SK-MEL-5 (cell line): ENCODE measurements at regions not wholly inside any gene's neighbourhood (a gene's known extent, or its start where the extent isn't known, plus 50 kb on each side); places are given as distances from the start of the nearest gene placed in this dataset.

Experiments
- DNase-seq: peaks from one replicate; pipeline ENCODE4 v3.0.0-alpha.2; 2016; ENCODE audit warnings: low read depth, low spot score
- in situ Hi-C: cut with HindIII; loops from 2 replicates; pipeline ENCODE4 v1.10.0; 2016; ENCODE audit warnings: low sequenced_read_pairs, high pct_unique_total_duplicates, low pct_unique_long_range_greater_than_20kb

DNA sequence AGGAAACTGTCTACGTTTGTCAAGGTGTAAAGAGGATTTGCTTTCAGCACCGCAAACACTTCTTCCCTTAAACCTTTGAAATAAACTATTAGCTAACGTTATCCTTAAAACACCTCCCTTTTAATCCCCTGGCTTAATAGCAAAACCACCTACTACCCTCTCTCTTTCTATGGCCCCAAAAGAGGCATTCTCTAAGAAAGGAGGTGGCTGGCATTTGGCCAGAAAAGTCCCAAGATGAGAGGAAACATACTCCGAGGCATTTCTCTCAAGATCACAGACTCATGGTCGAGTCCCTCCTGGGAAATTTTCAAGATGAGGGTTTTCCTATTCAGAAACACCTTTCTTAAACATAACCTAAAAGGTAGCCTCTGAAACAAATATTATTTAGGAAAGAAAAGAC, 60.6 kb upstream of the VCX3B start:
- DNase-seq = no peak
- in situ Hi-C loops = no loop called here

DNA sequence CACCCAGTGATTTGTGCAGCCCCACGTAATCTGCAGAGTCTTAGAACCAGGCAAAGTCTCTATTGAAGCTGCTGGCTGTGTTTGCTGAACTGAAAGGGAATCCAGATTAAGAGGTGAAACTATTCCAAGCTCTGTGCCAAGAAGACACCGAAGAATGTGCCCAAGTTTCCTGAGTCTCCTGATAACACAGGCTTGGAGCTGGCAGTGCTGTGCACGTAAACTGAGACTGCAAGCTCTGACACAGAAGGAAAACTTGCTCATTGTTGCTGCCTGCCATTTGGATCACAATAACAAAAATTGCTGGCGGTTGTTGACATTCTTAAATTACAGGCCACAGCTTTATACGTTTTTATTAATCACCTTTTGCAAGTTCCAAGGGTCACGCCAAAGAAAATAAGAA, 60.2 kb upstream of the VCX3B start:
- DNase-seq = no peak
- in situ Hi-C loops = no loop called here

DNA sequence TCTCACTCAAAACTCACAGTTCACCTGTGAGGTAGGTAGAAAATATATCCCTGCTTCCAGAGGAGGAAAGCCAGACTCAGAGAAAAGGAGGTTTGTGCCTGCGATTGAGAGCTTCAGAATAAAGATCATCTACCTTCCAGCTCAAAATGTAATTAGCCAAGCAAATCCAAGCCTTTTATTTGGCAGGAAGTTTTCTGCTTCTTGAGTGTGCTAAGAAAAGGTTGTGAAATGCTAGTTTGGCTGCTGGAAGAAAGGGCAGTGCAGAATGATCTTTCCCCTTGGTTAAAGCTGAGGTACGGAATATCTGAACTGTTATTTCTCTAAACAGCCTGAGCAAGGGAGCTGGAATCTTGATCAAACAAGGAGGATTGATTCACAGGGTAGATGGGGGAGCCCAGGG, 59.7 kb upstream of the VCX3B start:
- in situ Hi-C loops = no loop called here
- no peak for DNase-seq

DNA sequence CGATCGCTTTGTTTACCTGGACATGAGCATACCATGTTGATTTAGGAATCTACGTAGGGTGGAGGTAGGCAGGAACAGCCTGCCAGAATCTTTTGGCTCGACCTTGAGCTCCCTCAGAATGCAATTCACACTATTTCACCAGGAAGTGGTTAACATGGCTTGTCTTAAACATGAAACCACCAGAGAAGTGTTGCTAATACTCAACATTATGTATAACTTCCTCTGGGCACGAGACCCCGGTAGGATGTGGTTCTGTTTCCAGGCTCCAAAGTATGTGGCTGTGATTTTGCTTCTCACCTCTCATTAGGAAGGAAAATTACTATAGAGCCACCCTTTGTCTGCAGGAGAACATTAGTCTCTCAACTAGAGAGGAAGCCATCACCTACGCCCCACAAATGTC, 59.0 kb upstream of the VCX3B start:
- DNase-seq = no peak
- in situ Hi-C loops = no loop called here

DNA sequence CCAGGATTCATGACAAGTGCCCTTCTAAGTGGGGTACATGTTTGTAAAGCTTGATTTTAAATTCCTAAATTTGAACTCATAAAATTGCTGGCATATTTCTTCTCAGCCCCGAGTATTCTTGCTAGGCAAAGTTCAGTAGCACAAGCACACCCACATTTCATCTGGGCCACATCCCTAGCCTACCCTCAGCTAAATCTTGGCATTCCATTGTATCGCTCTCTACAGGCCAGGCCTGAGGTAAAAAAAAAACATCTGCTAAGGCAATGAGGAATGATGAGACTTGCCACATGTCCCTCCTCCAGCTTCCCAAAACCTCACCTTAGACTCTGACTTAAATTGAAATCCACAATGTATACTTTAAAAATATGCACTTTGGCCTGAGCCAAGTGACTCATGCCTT, 51.4 kb upstream of the VCX3B start:
- no peak for DNase-seq
- in situ Hi-C loops = no loop called here
